HUES6 (cell line): ENCODE measurements at regions not wholly inside any gene's neighbourhood (a gene's known extent, or its start where the extent isn't known, plus 50 kb on each side); places are given as distances from the start of the nearest gene placed in this dataset.

ENCODE experiments used
- H3K27ac ChIP-seq: 2 replicates; pipeline ENCODE4 v1.7.0; 2013; ENCODE audit warnings: low read depth, mild to moderate bottlenecking, low read length, inconsistent platforms
- H3K27me3 ChIP-seq: 2 replicates; pipeline ENCODE4 v1.6.1; 2013; ENCODE audit warnings: low read length; ENCODE audit not compliant: control insufficient read depth, insufficient read depth
- H3K36me3 ChIP-seq: 2 replicates; pipeline ENCODE4 v1.6.1; 2013; ENCODE audit warnings: low read length; ENCODE audit not compliant: control insufficient read depth, insufficient read depth
- H3K4me1 ChIP-seq: 2 replicates; pipeline ENCODE4 v1.6.1; 2013; ENCODE audit warnings: low read length; ENCODE audit not compliant: control insufficient read depth, insufficient read depth
- H3K4me3 ChIP-seq: 2 replicates; pipeline ENCODE4 v1.5.1; 2013; ENCODE audit warnings: low read depth, low read length
- H3K9ac ChIP-seq: one replicate; pipeline ENCODE4 v1.6.1; 2013; ENCODE audit warnings: mild to moderate bottlenecking, low read length
- H3K9me3 ChIP-seq: 2 replicates; pipeline ENCODE4 v1.6.1; 2013; ENCODE audit warnings: low read depth, low read length; ENCODE audit not compliant: control insufficient read depth, insufficient read depth

- no peaks in the 10 kb centered on the region for H3K9me3 ChIP-seq
- H3K9ac ChIP-seq, result no peak overlapping the region
- H3K27ac ChIP-seq, result no peak overlapping the region
- H3K4me3 ChIP-seq, result no peak overlapping the region
- no peaks in the 10 kb centered on the region for H3K36me3 ChIP-seq
- H3K4me1 ChIP-seq, result no peaks in the 10 kb centered on the region
- H3K27me3 ChIP-seq, result no peaks in the 10 kb centered on the region
Observed at GRCh38 chr5:33322632-33323031, 118.1 kb upstream of the TARS1 start.

GRCh38 chr5:33324667-33325307 is 116.0 kb upstream of the TARS1 start:
- Histone ChIP-seq H3K9me3 (no peaks in the 10 kb centered on the region), H3K36me3 (no peaks in the 10 kb centered on the region), H3K4me1 (no peaks in the 10 kb centered on the region), H3K9ac (no peak overlapping the region), H3K27me3 (no peaks in the 10 kb centered on the region), H3K4me3 (no peak overlapping the region), H3K27ac (no peak overlapping the region)

DNA sequence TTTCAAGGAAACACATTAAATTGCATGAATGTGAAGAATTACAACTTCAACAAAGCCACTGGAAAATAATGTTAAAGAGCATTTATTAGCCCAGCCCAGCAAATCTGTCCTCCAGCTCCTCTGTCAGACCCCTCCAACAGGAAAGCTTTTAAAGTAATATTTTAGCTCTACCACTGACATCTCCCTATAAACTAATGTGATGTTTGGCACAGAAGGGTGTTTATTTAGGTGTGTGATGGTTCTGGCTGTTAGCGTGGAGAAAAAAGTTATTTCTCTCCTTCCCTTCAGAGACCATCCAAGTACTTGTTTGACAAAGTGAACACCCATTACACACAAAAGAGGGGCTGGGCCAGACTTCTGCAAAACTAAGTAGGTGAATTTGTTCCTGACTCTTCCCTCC is 111.9 kb upstream of the TARS1 start:
- Histone ChIP-seq H3K4me3 (no peak overlapping the region), H3K36me3 (no peaks in the 10 kb centered on the region), H3K27me3 (no peaks in the 10 kb centered on the region), H3K27ac (no peak overlapping the region), H3K4me1 (no peaks in the 10 kb centered on the region), H3K9ac (no peak overlapping the region), H3K9me3 (no peaks in the 10 kb centered on the region)

DNA sequence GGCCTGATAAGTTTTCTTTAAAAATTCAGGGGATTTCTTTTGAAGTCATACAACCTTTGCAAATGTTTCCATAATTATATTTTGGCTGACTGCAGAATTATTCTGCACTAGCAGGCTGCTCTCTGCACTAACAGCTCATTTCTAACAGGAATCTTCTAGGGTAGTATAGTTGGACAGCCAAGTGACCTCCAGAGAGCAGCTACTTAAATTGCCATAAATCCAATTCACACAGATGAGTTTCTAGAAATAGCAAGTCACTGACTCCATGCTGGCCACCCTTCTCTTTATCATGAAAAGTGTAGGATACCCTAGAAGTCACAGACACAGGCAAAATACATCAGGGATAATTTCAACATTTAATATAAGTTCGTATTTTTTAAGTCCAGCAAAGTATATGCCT is 110.9 kb upstream of the TARS1 start:
- Histone ChIP-seq H3K9ac (no peak overlapping the region), H3K4me3 (no peak overlapping the region), H3K27ac (no peak overlapping the region), H3K36me3 (no peaks in the 10 kb centered on the region), H3K9me3 (no peaks in the 10 kb centered on the region), H3K27me3 (no peaks in the 10 kb centered on the region), H3K4me1 (no peaks in the 10 kb centered on the region)

- no peaks in the 10 kb centered on the region for H3K27me3 ChIP-seq
- H3K27ac ChIP-seq, result no peak overlapping the region
- no peaks in the 10 kb centered on the region for H3K36me3 ChIP-seq
- no peak overlapping the region for H3K4me3 ChIP-seq
- H3K4me1 ChIP-seq, result no peaks in the 10 kb centered on the region
- H3K9ac ChIP-seq, result no peak overlapping the region
- no peaks in the 10 kb centered on the region for H3K9me3 ChIP-seq
Observed at GRCh38 chr5:33330426-33330825, 110.3 kb upstream of the TARS1 start.

- Histone ChIP-seq H3K27ac (no peak overlapping the region), H3K9ac (no peak overlapping the region), H3K4me1 (no peaks in the 10 kb centered on the region), H3K27me3 (no peaks in the 10 kb centered on the region), H3K36me3 (no peaks in the 10 kb centered on the region), H3K9me3 (no peaks in the 10 kb centered on the region), H3K4me3 (no peak overlapping the region)
Observed at GRCh38 chr5:33330992-33331391, 109.8 kb upstream of the TARS1 start.

DNA sequence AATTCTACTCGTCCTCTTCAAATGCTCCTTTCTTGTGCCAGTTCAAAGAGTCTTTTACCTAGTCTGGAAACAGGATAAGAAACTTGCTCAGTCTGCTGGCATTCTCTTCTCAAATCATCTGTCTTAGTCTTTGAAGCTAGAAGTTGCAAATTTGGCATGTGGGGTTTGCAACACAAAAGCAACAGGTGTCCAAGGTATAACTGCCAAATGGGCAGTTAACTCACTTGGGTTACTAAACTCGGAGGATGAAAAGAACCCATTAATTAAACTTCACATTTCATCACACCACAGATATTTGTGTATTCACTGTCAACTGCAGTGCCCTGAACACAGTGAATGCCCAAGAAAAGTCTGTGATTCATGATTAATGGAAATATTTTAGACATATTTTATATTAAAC is 108.0 kb upstream of the TARS1 start:
- Histone ChIP-seq H3K27ac (no peak overlapping the region), H3K4me1 (no peaks in the 10 kb centered on the region), H3K36me3 (no peaks in the 10 kb centered on the region), H3K27me3 (no peaks in the 10 kb centered on the region), H3K9ac (no peak overlapping the region), H3K4me3 (no peak overlapping the region), H3K9me3 (no peaks in the 10 kb centered on the region)

DNA sequence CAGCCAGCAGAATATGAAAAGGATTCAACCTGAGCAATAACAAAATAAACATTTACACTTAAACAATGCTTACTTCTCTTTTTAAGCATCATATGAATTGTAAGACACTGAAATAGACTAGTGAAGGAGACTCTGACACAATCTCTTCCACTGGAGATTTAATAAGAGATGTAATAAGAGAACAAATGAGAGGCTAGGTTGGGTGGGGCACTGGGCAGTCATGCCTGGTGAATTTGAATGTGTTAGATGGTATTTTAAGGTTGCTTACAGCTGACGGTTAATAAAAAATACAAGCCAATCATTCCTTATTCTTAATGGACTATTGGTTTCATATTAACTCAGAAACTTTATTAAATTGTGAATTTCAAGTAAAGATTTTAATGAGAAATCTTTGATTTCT is 105.9 kb upstream of the TARS1 start:
- Histone ChIP-seq H3K9ac (no peak overlapping the region), H3K4me1 (peaks cover 13% of the 10 kb centered on the region), H3K9me3 (no peaks in the 10 kb centered on the region), H3K27me3 (no peaks in the 10 kb centered on the region), H3K27ac (no peak overlapping the region), H3K4me3 (no peak overlapping the region), H3K36me3 (no peaks in the 10 kb centered on the region)

GRCh38 chr5:33336891-33337636 is 103.7 kb upstream of the TARS1 start:
- Histone ChIP-seq H3K27me3 (no peaks in the 10 kb centered on the region), H3K9me3 (no peaks in the 10 kb centered on the region), H3K9ac (no peak overlapping the region), H3K27ac (no peak overlapping the region), H3K36me3 (no peaks in the 10 kb centered on the region), H3K4me1 (peaks cover 22% of the 10 kb centered on the region), H3K4me3 (no peak overlapping the region)

- Histone ChIP-seq H3K27ac (no peak overlapping the region), H3K36me3 (no peaks in the 10 kb centered on the region), H3K9ac (no peak overlapping the region), H3K27me3 (no peaks in the 10 kb centered on the region), H3K9me3 (no peaks in the 10 kb centered on the region), H3K4me1 (peaks cover 22% of the 10 kb centered on the region), H3K4me3 (no peak overlapping the region)
Observed at GRCh38 chr5:33337637-33337992, 103.2 kb upstream of the TARS1 start.

GRCh38 chr5:33338336-33339110 is 102.2 kb upstream of the TARS1 start:
- H3K27me3 ChIP-seq, result no peaks in the 10 kb centered on the region
- no peak overlapping the region for H3K4me3 ChIP-seq
- no peaks in the 10 kb centered on the region for H3K9me3 ChIP-seq
- no peak overlapping the region for H3K27ac ChIP-seq
- H3K36me3 ChIP-seq, result no peaks in the 10 kb centered on the region
- no peak overlapping the region for H3K9ac ChIP-seq
- peaks cover 22% of the 10 kb centered on the region for H3K4me1 ChIP-seq
